Activated CD4-positive, alpha-beta T cell treated with anti-CD3 and anti-CD28 coated beads, Interleukin-2, amount 50 U/mL, for 24 hours (primary cell): ENCODE measurements at regions not wholly inside any gene's neighbourhood (a gene's known extent, or its start where the extent isn't known, plus 50 kb on each side); places are given as distances from the start of the nearest gene placed in this dataset.
A peak's percentile ranks its signal among the peaks of the same experiment; 100 is the strongest.

Experiments
- DNase-seq, 2 donors: peaks; one replicate each; pipeline ENCODE4 v3.0.0-alpha.2; 2020; ENCODE audit warnings: low read depth in 1 of 2, low spot score in 1 of 2

DNA sequence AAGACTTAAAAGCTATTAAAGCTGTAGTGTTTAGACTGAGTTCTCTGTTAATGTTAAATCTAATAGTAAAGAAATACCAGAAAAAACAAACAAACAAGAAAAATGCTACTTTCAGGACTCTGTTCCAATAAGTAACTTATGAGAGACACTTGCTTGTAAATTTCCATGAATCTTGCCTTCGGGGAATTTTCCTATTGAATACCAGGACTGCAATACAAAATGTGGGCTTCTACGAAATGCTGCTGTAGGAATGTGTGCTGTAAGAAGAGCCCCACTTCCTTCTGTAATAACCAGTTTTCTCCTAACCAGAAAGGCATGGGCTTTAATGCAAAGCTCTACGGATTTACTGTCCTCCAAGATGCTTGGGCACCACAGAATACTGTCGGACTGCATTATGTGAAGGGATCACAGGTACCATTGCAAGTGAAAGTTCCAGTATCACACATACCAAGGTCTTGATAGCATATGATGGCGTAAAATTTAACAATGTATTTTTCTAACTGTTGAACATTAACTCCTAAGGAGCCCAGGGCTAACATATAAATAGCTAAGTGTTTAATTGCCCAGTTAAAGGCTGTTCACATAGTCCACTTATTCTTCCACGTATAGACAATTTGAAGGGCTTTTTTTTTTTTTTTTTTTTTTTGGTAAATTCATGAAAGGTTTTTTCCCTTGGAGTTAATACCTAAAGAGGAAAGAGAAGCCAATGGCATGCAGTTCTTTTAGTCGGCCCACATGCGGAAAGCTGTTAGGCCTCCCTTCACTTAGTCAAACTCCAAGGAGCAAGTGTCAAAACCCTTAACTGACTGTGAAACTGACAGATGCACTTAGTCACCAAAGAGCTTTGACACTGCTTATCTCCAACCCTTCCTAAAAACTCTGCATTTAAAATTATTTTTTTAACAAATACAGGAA is 564.0 kb upstream of the POU3F3 start:
- no peak for DNase-seq

DNA sequence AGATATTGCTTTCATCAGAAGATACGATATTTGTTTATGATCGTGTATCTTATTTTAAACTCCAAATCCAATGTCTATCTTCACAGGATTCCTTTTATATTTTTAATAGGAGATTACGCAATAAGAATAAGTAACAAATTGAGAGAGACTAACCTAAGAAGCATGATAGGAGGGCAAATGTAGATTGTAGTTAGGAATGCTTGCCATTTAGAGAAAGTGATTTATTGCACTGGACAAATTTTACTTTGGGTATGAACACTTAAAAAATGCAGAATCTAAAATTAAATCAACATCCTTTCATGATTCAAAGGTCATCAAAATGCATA is 563.4 kb upstream of the POU3F3 start:
- no peak for DNase-seq

DNA sequence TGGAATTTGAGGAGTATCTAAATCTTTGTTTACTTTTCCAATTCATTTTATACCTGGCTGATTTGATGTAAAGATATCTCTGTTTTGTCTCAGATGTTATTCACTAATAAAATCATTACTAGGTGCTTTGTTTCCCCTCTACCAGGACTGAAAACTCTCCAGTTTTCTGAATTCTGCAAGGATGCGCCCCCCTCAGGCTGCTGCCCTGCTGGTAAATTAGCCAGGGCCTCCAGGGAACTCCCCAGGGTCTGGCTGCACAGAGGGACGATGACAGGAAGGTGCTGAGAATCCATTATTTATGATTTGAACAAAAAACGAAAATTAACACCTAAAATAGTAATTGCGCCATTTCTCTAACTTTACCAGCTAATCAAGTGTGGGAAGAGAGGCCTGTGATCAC is 541.2 kb upstream of the POU3F3 start:
- no peak for DNase-seq

DNA sequence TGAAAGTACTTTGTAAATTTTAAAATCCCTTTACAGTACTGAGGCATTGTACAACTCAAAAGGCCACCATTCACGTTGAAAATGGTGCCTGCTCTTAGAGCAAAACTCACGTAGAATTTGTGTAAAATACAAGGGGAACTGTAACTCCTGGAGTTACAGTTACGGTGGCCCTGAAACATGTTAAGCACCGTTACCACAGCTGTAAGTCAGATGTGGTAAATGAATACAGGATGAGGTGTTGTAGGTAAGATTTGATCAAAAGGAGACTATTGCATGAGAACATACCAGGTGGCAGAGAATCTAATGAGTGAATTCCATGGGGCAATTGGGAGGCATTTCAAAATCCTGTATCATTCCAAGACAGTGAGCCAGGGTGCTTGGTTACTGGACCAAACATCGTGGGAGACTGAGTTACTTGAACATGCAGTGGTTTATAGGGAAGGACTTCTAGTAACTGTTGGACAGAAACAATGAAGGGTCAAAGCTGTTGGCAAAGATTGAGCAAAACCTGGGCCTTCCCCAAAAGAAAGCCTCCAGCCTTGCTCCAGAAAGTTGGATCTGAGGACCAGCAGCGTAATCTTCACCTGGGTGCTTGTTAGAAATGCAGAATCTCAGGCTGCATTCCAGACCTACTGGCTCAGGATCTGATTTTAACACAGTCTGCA is 535.8 kb upstream of the POU3F3 start:
- no peak for DNase-seq

DNA sequence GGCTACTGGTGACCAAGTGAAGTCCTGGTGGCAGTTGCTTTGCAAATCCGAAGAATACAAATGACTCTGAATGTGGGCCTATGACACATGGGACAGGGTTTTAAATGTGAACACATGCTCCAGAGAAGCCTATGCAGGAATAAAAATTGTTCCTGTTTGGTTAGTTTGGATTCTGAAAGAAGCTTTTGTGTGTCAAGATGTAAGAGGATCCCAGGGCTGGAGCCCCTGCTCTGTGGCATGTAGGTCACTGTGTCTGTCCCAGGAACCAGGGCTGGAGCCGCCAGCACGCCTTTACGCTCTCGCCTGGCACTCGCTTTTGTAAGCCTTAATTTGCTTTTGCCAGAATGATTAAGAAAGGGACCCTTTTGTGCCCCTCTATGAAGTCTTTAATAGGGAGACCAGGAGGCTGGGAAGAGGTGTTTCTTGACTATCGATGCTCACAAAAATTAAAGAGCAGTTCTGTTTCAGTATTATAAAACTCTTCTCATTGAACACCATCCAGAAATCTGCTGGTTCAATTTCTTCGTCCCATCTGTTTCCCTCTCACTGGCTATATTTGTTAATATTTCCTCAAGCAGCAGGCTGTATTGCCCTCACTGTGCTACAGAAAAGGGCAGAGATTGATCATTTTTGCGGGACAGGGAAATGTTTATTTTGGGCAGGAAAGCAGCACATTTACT is 532.7 kb upstream of the POU3F3 start:
- DNase-seq: no peak

DNA sequence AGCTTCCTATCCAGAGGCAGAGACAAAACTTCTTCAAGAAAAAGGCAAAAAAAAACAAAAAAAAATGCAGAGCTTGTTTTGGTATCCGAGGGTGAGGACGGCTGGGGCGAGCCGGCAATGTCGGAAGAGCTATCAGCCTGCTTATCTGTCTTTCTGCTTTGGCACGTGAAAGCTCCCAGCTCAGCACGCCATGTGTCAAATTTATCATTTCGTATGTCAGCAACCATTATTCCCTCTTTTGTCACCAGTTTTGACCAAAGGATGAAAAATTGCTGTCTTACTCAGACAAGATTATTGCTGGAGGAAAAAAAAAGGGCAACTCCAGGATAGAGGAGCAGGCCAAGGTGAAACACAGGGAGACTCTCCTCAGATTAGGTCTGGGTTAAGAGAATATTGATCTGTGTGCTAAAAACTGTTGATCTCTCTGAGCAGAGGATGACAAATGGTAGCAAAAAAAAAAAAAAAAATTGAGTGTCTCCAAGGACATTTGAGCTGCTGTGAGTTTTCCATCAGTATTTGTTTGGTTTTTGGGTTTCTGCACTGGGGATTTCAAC is 532.0 kb upstream of the POU3F3 start:
- no peak for DNase-seq

DNA sequence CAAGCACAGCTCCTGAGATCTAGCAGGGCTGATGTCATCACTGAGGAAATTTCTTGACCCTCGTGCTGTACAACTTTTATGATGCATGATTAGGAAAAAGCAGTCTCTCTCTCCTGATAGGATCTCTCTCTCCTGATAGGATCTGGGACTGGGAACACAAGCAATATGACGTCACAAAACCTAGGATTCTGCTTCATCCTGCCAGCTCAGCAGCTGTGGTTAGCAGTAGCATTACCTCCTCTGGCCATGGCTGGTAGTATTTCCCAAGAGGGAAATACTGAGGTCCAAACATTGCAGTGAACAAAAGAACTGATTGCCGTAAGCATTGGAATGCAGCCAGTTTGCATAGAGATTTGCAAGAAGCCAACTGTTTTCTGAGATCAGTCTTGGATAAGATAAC is 521.2 kb upstream of the POU3F3 start:
- no peak for DNase-seq

DNA sequence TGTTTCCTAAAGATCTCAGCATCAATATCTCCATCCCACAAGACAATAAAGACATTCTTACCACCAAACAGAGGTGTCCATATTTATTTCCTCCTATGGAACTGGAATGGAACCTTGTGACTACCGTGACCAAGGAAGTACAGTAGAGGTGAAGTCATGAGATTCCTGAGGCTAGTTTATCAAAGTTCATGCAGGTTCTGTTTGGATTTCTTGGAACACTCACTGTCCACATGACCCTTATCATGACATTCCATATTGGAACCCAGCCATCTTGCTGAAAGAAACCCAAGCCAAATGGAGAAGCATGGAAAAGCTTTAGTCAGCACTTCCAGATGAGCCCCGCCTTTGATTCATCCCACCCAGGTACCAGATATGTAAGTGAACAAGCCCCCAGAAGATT is 516.0 kb upstream of the POU3F3 start:
- DNase-seq: no peak

DNA sequence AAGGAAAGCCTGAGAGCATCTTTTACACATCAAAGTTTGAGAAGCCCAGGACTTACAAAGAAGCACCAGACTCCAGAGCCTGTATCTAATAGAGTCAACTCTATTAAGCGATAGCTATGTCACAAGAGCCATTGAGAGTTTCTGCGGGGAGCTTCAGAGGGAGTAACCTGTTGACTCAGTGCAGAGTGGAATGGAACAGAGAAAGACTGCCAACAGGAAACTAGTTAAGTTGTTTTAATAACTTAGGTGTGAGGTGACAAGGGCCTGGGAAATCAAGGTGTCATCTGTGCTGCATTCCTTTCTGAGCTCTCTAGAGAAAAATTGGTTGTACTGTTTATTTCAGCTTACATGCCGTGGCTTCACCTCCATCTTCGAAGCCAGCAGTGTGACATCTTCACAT is 513.8 kb upstream of the POU3F3 start:
- no peak for DNase-seq

DNA sequence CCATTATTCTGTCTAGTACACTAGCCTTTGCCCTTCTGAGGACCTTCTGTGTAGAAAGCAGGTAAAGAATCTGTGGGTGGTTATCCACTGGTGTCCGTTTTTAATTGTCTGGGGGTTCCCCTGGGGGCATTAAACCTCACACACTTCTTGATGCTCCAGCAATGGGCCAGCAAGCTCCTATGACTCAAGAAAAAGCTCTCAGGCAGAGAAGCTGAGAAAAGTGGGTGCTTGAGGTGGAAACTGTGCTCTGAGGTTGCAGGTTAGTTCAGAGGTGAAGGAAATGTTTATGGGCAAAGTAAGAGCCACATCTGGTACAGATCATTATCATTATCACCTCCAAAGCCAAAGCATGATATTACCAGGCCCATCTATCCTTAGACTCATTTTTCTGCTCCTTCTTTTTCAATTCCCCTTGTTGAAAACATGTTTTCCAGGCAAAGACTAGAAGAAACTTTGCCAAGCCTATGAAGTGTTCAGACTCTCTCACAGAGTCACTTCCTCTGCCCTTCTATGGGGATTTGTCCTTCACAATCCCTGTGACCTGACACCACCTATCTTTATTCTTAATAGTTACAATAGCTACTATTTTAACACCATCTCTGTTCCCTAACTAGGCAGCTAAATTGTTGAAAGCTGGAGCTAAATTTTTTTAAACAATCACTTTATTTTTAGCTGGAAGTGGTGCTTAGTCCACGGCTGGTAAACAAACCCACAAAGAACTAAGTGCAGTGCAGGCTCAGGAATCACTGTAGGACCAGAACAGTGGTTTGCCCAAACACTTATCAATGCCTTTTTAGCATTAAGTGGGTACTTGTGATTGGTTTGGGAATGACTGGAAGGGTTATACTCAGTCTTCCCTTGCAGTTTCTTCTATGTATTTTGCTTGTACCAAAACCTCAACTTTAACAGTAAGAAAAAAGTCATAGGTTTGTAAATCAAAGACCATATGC is 512.8 kb upstream of the POU3F3 start:
- DNase-seq: no peak

DNA sequence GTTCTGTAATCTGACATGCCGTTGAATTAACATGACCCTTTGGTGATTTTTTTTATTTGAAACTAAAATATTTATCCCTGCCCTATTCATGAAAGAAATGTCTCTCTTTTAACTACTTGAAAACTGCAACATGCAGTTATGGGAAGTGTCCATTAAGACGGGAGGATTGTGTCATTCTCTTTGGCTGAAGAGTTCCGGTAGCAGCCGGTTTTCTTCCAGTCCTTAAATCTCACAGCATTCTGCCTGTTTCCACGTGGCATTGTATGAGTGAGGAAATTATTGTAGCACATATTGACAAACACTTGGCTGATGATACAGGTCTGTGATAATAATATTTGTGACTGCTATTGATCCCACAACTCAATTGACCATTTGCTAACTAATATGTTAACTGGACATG is 509.6 kb upstream of the POU3F3 start:
- no peak for DNase-seq

DNA sequence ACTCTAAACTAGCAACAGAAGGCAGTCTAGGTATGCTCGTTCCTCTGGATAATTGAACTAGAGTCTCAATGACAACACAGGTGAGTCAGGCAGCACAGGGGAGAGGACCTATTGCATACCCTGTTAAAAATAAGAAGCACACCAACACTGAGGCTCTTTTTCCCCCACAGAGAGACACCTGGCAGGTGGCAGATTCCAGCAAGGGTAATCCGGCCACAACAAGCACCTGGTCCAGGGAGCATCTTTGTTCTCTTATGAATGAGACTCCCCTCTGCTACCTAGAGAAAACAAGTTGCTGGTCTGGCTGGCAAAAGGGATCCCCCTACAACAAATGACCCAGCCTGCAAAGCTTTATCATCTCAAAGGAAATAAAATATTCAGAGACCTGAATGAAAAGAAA is 508.9 kb upstream of the POU3F3 start:
- no peak for DNase-seq

DNA sequence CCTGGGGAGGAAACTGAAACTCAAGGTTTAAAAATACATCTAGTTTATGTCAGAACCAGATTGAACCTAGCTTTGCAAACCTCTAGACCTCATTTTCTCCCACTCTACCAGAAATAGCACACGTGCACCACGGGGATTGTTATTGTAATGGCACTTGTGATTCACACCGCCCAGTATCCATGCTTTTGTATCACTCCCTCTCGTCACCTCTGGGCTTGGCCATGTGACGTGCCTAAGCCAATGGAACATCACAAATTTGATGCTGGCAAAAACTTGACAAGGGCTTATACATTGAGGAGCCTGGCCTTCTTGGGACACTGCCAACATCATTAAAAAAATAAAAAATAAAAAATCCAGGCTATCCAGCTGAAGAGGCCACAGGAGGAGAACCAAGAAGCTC is 495.8 kb upstream of the POU3F3 start:
- no peak for DNase-seq

DNA sequence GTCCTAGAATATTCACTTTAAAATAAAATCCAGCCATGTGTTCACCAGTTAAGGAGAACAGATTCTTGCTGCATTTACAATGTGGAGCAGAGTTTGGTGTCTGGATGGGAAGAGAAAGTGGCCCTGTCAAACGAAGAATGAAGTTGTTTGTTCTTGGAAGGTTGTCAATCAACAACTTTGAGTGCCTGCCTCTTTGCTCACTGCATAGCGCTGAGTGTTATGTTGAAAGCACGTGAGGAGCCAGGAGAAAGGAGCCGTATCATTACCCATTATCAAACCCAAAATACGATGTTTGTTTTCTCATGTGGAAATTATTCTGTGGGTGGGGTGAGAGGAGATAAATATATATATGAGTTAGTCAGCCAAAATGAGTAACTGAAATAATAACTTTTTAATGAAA is 492.5 kb upstream of the POU3F3 start:
- DNase-seq: no peak

DNA sequence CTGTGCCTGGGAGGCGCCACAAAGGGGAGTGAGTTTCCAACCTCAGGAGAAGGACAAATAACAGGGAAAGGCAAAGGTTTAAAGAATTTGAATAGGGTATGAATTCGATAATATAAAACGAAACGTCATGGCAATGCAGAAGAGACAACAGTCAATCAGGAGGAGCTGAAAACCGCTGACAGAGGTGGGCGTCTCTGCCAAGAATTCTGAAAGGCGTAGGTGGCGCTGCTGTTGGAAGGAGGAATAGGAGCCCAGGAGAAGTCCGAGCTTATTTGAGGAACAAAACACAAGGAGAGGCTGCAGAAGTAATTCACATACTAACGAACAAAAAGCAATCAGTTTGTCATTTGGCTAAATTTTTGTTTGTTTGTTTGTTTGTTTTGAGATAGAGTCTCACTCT is 485.8 kb upstream of the POU3F3 start:
- DNase-seq: no peak

DNA sequence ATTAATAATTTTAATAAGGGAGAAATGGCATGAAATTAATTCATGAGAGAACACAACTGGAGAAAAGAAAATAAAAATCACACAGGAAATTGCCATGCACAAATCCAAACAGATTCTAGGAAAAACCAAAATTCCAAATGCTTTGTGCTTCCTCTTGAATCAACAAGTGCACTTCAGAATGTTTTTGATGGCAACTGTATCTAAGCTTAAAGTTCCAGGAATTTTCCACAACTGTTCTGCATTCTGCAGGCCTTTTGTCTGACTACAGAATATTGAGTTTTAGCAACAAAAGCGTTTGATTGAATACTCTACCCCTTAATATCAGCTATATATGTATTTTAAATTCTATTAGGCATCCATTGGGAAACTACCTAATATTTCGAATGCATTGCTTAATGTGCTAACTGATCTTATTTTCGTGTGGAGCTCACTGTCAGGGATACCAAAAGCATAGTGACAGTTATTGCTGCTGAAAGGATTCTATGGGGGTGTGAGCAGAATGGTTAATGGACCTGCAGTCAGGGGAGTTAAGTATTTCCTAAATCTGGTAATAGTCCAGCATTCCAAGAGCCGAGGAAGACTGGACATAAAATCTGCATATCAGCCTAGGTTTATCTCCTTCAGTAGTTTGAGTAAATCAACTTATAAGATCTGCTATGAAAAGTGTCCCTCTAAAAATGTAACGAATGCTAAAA is 482.7 kb upstream of the POU3F3 start:
- no peak for DNase-seq

DNA sequence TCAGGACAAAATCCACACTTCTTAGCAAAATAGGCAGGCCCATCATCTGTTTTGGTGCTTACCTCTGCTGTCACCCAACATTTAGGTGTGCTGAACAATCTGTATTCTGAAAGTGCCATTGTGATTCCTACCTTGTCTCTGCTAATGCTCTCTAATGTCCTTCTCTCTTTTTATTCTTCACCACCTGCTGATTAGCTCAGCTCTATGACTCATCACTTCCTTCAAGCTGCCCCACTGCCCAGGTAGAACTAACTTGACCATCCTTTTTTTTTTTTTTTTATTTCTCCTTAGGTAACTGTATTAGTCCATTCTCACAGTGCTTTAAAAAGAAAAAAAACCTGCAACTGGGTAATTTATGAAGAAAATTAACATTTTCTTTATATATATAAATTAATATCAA is 478.7 kb upstream of the POU3F3 start:
- DNase-seq: no peak

DNA sequence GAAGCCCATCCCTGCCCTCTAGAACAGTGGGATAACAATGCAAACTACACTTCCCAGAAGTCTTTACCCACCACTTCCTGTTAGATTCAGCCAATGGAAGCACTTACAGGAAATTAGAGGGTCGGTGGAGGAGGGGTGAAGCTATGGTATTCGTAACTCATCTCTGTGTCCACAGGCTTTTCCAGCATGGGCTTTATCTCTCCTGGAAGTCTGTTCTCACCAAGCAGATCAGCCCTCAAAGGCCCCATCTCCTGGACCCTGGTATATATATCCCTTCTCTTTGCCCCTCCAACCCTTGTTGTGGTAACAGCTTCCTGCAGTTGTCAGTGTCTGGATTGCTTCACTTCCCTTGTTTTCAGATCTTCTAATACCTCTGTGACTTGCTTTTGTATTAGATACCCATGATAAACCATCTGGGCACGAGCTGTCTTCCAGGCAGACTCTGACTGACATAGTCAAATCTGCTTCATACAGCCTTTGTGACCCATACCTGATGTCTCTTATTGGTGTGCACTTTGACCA is 475.0 kb upstream of the POU3F3 start:
- DNase-seq: peak in 1 of 2 donors; percentile 16

DNA sequence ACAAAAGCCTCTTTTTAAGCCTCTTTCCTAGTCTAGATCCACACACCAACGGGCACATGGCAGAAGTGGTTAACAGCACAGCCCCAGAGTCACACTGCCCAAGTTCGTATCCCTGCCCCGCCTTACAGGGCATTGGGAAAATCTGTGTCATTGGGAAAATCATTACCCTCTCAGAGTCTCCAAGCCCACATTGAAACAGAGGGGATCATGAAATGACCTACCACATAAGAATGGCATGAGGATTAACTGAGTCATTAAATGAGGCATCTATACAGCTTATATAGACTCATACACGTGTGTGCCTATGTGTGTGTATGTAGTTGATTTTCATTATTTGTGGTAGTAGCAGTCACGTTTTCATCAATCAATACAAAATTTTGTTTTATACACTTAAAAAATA is 469.0 kb upstream of the POU3F3 start:
- no peak for DNase-seq

DNA sequence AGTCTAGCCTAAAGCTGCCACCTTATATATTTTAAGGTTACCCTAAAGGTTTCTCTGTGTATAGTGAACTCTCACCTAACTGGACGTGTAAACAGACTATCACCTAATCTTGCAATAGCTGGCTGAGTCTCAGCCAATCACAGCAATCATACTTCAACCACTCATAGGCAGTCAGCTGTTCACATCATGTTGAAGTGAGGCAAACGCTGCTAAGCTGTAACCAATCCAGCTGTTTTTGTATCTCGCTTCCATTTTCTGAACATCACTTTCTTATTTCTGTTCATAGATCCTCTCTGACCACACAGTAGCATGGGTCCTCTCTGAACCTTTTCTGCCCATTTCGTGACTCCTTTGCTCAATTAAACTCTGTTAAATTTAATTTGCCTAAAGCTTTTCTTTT is 468.2 kb upstream of the POU3F3 start:
- no peak for DNase-seq
